Endothelial cell (in vitro differentiated cells): ENCODE measurements at regions not wholly inside any gene's neighbourhood (a gene's known extent, or its start where the extent isn't known, plus 50 kb on each side); places are given as distances from the start of the nearest gene placed in this dataset.

ENCODE experiments used
- DNase-seq: peaks from one replicate; pipeline ENCODE4 v3.0.0; 2021; ENCODE audit warnings: low spot score
- H3K27ac Mint-ChIP-seq: one replicate; pipeline ENCODE4 v1.8.0; 2021; ENCODE audit warnings: mixed read lengths, inconsistent platforms; ENCODE audit not compliant: unreplicated experiment
- H3K27me3 Mint-ChIP-seq: one replicate; pipeline ENCODE4 v1.8.0; 2021; ENCODE audit warnings: mild to moderate bottlenecking, moderate library complexity, mixed read lengths, inconsistent platforms; ENCODE audit not compliant: unreplicated experiment
- H3K36me3 Mint-ChIP-seq: one replicate; pipeline ENCODE4 v1.8.0; 2021; ENCODE audit warnings: mild to moderate bottlenecking, low read depth, mixed read lengths, inconsistent platforms; ENCODE audit not compliant: unreplicated experiment
- H3K4me1 Mint-ChIP-seq: one replicate; pipeline ENCODE4 v1.8.0; 2021; ENCODE audit warnings: mild to moderate bottlenecking, mixed read lengths, inconsistent platforms; ENCODE audit not compliant: unreplicated experiment
- H3K4me3 Mint-ChIP-seq: one replicate; pipeline ENCODE4 v1.8.0; 2021; ENCODE audit warnings: mild to moderate bottlenecking, mixed read lengths, inconsistent platforms; ENCODE audit not compliant: unreplicated experiment
- H3K9me3 Mint-ChIP-seq: one replicate; pipeline ENCODE4 v1.8.0; 2021; ENCODE audit warnings: mixed read lengths, inconsistent platforms; ENCODE audit not compliant: unreplicated experiment
- TF ChIP-seq, protein P1 (sequence below): fragments of 200-600 bp; sonication (generic); IDR thresholded peaks from one replicate; pipeline ENCODE4 v1.5.0; 2021; ENCODE audit warnings: antibody characterized with exemption; ENCODE audit not compliant: unreplicated experiment

DNA sequence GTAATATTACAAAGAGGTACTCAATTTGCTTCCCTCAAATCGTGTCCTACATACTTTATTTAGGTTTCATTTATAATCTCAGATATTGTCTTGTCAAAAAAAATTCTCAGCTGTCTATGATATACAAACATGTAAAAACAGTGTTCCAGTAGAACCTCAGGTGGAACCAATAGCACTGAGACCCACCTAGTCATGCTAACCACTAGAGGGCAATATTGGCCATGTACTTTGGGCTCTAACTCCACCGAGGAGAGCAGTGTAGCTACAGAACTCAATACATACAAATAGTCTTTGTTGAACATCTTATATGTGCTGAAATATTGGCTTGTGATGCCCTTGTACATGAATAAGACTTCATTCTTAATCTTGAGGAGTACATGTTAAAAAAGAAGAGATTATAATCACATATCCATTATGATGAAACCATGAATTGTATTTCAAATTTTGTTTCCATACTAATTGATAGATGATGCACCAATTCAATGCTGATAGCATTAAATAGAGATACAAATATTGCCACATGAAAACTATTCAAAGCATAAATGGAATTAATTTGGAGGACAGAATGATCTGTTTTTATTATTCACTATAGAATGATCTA is 71.2 kb upstream of the CNTLN start:
- Mint-ChIP-seq H3K4me3 (no peak overlapping the region), H3K36me3 (no peaks in the 10 kb centered on the region), H3K27ac (no peak overlapping the region), H3K4me1 (peaks cover 4% of the 10 kb centered on the region), H3K9me3 (no peaks in the 10 kb centered on the region), H3K27me3 (no peaks in the 10 kb centered on the region)
- DNase-seq, result peak; percentile 26
- TF ChIP-seq, protein P1, sequence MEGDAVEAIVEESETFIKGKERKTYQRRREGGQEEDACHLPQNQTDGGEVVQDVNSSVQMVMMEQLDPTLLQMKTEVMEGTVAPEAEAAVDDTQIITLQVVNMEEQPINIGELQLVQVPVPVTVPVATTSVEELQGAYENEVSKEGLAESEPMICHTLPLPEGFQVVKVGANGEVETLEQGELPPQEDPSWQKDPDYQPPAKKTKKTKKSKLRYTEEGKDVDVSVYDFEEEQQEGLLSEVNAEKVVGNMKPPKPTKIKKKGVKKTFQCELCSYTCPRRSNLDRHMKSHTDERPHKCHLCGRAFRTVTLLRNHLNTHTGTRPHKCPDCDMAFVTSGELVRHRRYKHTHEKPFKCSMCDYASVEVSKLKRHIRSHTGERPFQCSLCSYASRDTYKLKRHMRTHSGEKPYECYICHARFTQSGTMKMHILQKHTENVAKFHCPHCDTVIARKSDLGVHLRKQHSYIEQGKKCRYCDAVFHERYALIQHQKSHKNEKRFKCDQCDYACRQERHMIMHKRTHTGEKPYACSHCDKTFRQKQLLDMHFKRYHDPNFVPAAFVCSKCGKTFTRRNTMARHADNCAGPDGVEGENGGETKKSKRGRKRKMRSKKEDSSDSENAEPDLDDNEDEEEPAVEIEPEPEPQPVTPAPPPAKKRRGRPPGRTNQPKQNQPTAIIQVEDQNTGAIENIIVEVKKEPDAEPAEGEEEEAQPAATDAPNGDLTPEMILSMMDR, result peak; percentile 80

DNA sequence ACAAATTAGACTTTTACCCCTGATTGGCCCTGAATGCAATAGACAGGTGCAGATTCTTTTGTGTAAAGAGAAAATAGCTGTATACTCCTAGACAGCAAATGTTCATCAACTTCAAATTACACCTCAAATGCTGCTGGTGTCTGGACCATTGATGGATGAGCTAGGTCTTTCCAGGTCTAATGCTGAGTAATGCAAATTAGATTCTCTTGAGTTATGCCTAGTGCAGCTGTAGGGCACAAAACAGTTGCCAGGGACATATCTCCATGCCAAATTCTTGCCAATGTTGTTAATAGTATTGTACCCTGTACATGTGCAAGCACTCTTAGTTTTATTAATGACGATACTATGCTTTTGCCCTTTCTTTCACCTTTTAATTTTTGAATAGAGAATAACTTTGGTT is 72.3 kb upstream of the CNTLN start:
- H3K36me3 Mint-ChIP-seq, result no peaks in the 10 kb centered on the region
- H3K27me3 Mint-ChIP-seq, result no peaks in the 10 kb centered on the region
- no peak overlapping the region for H3K4me3 Mint-ChIP-seq
- H3K27ac Mint-ChIP-seq, result no peak overlapping the region
- TF ChIP-seq, protein P1, result no peak
- no peaks in the 10 kb centered on the region for H3K9me3 Mint-ChIP-seq
- DNase-seq, result no peak
- no peaks in the 10 kb centered on the region for H3K4me1 Mint-ChIP-seq

DNA sequence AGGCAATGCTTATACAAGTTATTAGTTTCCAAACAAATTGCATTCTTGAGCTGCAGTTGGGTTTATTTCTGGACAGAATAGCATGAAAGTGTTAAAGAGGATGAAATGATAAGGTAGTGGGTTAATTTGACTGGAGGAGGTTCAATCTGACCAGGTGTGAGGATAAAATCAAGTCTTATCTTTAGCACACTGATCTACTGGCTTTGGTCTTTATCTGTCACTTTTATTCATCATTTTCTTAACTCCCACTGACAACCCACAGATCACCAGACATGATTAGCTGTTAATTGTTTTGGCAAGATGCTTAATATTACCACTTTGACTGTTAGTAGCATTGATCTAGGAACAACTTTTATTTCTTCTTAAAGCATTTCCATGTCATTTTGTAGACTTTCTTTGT is 74.4 kb upstream of the CNTLN start:
- H3K4me1 Mint-ChIP-seq, result no peaks in the 10 kb centered on the region
- H3K27me3 Mint-ChIP-seq, result no peaks in the 10 kb centered on the region
- H3K4me3 Mint-ChIP-seq, result no peak overlapping the region
- no peaks in the 10 kb centered on the region for H3K9me3 Mint-ChIP-seq
- no peak overlapping the region for H3K27ac Mint-ChIP-seq
- DNase-seq, result no peak
- no peaks in the 10 kb centered on the region for H3K36me3 Mint-ChIP-seq
- TF ChIP-seq, protein P1, result no peak

DNA sequence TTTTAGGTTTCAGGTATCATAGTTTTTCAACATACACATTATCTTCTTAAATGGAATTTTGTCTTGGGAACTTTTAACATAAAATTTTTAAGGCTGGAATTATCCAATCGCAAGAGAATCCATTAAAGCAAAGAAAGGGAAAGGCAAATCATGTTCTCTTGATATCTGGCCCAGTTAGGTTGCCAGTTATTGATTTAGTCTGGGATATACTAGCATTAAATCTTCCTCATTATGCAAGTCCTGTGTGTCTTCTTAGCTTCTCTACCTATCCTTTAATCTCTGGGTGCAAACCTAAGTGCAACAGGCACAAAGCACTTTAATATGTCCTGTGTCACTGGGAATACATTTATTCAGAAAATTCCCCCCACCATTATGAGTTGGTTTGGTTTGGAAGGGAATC is 75.4 kb upstream of the CNTLN start:
- no peaks in the 10 kb centered on the region for H3K4me1 Mint-ChIP-seq
- TF ChIP-seq, protein P1, result no peak
- H3K27ac Mint-ChIP-seq, result no peak overlapping the region
- no peaks in the 10 kb centered on the region for H3K36me3 Mint-ChIP-seq
- no peak overlapping the region for H3K4me3 Mint-ChIP-seq
- DNase-seq, result no peak
- H3K9me3 Mint-ChIP-seq, result no peaks in the 10 kb centered on the region
- H3K27me3 Mint-ChIP-seq, result no peaks in the 10 kb centered on the region

DNA sequence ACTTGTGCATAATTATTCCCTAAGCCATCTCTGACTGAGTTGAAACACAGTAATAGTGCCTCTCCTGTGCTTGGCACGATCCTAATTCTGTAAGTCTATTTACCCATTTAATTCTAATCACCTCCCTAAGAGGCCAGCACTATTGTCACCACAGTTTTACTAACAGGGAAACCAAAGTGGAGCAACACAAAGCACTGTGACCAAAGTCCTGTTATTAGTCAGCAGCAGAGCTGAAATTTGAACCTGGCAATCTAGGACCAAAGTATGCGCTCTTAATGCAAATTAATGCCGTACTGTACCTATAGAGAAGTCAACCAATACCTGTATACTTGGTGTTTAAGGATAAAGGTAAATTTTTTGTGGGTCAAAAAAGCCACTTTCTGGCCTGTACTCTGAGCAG is 77.1 kb upstream of the CNTLN start:
- DNase-seq, result no peak
- no peaks in the 10 kb centered on the region for H3K4me1 Mint-ChIP-seq
- H3K27me3 Mint-ChIP-seq, result no peaks in the 10 kb centered on the region
- H3K4me3 Mint-ChIP-seq, result no peak overlapping the region
- H3K27ac Mint-ChIP-seq, result no peak overlapping the region
- TF ChIP-seq, protein P1, result no peak
- H3K9me3 Mint-ChIP-seq, result no peaks in the 10 kb centered on the region
- no peaks in the 10 kb centered on the region for H3K36me3 Mint-ChIP-seq
